Stimulated activated naive CD8-positive, alpha-beta T cell treated with anti-CD3 and anti-CD28 coated beads, Interleukin-15, amount 100 ng/mL, for 72 hours (primary cell): ENCODE measurements at regions not wholly inside any gene's neighbourhood (a gene's known extent, or its start where the extent isn't known, plus 50 kb on each side); places are given as distances from the start of the nearest gene placed in this dataset.

Experiments
- ATAC-seq: fragments of 150-1000 bp; cut with Tn5 transposase; 2 replicates; pipeline ENCODE4 v1.10.0; 2021; ENCODE audit warnings: mild to moderate bottlenecking, moderate library complexity
- DNase-seq, 2 donors: peaks; one replicate each; pipeline ENCODE4 v3.0.0; 2021 to 2022
- H3K27ac Mint-ChIP-seq, 2 donors: one replicate each; pipeline ENCODE4 v1.8.0; 2022; ENCODE audit warnings: mild to moderate bottlenecking in 2 of 2, mixed read lengths in 2 of 2, moderate library complexity in 2 of 2
- H3K27me3 Mint-ChIP-seq: one replicate; pipeline ENCODE4 v1.8.0; 2022; ENCODE audit warnings: mixed read lengths
- H3K4me1 Mint-ChIP-seq: one replicate; pipeline ENCODE4 v1.8.0; 2022; ENCODE audit warnings: mild to moderate bottlenecking, mixed read lengths
- H3K4me3 Mint-ChIP-seq, 2 donors: one replicate each; pipeline ENCODE4 v1.8.0; 2022; ENCODE audit warnings: mild to moderate bottlenecking in 2 of 2, mixed read lengths in 2 of 2, moderate library complexity in 1 of 2
- H3K9me3 Mint-ChIP-seq, 2 donors: one replicate each; pipeline ENCODE4 v1.8.0; 2022; ENCODE audit warnings: mixed read lengths in 2 of 2

DNA sequence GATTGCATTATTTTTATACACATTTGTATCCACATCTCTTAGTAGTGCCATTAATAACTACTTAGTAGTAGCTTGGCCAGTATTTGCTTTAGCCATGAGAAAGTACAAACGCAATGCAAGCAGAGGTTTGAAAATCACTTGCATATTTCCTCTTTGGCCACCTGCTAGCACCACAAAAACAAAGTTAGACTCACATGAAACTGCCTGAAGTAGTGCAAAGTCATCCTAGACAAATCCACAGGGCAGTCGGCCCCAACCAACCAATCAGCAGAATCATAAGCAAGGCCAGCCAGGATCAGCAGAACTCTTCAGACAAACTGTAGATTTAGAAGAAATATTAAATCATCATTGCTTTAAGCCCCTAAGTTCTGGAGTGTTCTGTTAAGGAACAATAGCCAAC is 135.2 kb upstream of the VGLL2 start:
- Mint-ChIP-seq H3K4me1 (no peaks in the 10 kb centered on the region), H3K9me3 (no peaks in the 10 kb centered on the region), H3K4me3 (no peak overlapping the region), H3K27ac (no peak overlapping the region), H3K27me3 (no peaks in the 10 kb centered on the region)
- DNase-seq (no peak), ATAC-seq (no peak)

- DNase-seq (no peak), ATAC-seq (no peak)
- H3K27me3 Mint-ChIP-seq: no peaks in the 10 kb centered on the region
- no peak overlapping the region for H3K27ac Mint-ChIP-seq
- no peak overlapping the region for H3K4me3 Mint-ChIP-seq
- H3K9me3 Mint-ChIP-seq: peaks cover 0 to 6% of the 10 kb centered on the region in 2 donors
- H3K4me1 Mint-ChIP-seq: no peaks in the 10 kb centered on the region
Observed at GRCh38 chr6:117136702-117137101, 128.7 kb upstream of the VGLL2 start.

- DNase-seq (no peak), ATAC-seq (no peak)
- peaks cover 0 to 6% of the 10 kb centered on the region in 2 donors for H3K9me3 Mint-ChIP-seq
- H3K27me3 Mint-ChIP-seq: no peaks in the 10 kb centered on the region
- H3K27ac Mint-ChIP-seq: no peak overlapping the region
- no peak overlapping the region for H3K4me3 Mint-ChIP-seq
- H3K4me1 Mint-ChIP-seq: no peaks in the 10 kb centered on the region
Observed at GRCh38 chr6:117137711-117138110, 127.6 kb upstream of the VGLL2 start.

DNA sequence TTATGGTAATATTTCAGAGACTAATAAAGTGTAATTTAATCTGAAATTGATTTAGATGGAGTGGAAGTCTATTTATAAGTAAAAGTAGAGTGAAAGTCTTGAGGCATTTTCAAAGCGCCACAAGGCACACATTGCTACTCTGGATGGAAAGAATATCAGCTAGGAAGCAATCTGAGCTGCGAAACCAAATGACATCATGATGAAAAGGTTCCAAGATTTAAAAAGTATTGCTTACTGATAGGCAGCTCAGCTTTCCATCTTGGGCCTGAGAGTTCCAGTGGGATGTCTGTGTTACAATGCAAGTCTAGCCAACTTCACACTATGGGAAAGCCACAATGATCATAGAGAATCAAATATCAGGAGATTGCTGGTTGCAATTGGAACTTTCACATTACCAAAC is 126.9 kb upstream of the VGLL2 start:
- Mint-ChIP-seq H3K4me3 (no peak overlapping the region), H3K27ac (no peak overlapping the region), H3K27me3 (no peaks in the 10 kb centered on the region), H3K9me3 (peaks cover 0 to 6% of the 10 kb centered on the region in 2 donors), H3K4me1 (no peaks in the 10 kb centered on the region)
- no peak for DNase-seq
- no peak for ATAC-seq

GRCh38 chr6:117138920-117139319 is 126.4 kb upstream of the VGLL2 start:
- DNase-seq: no peak
- Mint-ChIP-seq H3K4me3 (no peak overlapping the region), H3K27me3 (no peaks in the 10 kb centered on the region), H3K4me1 (no peaks in the 10 kb centered on the region), H3K27ac (no peak overlapping the region), H3K9me3 (peaks cover 0 to 6% of the 10 kb centered on the region in 2 donors)
- ATAC-seq: no peak

DNA sequence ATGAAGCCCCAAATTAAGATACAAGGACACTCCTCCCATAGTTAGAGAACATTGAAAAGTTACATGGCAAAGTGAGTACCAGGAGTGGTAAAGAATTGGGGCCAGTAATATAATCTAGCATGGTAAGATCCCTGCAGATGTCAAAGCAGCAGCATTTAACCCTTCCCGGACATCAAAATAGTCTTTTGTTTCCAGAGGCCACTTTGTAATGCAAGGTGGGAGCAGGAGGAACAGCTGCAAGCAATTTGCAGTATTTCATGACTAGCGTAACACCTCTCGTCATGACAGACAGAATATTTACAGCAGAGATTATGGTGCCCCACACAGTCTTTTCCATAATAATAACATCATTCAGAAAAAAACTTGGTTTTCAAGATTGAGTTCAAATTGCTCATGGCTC is 123.2 kb upstream of the VGLL2 start:
- Mint-ChIP-seq H3K9me3 (peaks cover 11 to 18% of the 10 kb centered on the region in 2 donors), H3K4me3 (no peak overlapping the region), H3K27me3 (no peaks in the 10 kb centered on the region), H3K27ac (no peak overlapping the region), H3K4me1 (no peaks in the 10 kb centered on the region)
- DNase-seq (no peak), ATAC-seq (no peak)

- Mint-ChIP-seq H3K4me1 (no peaks in the 10 kb centered on the region), H3K9me3 (peaks cover 5 to 18% of the 10 kb centered on the region in 2 donors), H3K27ac (no peak overlapping the region), H3K4me3 (no peak overlapping the region), H3K27me3 (no peaks in the 10 kb centered on the region)
- DNase-seq: no peak
- ATAC-seq: no peak
Observed at GRCh38 chr6:117142995-117143394, 122.4 kb upstream of the VGLL2 start.

DNA sequence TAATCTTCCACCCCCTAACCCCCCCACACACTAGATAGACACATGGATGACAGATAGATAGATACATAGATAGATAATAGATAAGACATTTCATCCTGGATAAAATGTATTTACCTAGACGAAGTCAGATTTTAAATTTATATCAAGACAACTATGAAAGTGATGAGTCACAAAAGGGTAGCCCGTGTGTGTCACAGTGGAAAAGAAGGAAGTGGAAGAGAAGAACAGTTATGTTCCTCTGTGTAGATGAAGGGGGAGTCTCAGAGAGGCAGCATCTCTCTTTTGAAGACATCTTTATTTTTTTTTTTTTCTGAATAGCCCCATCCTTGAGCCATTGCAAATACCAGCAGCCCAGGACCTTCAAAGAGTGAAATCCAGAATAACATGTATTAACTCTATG is 121.7 kb upstream of the VGLL2 start:
- Mint-ChIP-seq H3K4me3 (no peak overlapping the region), H3K27ac (no peak overlapping the region), H3K9me3 (peaks cover 5 to 18% of the 10 kb centered on the region in 2 donors), H3K4me1 (no peaks in the 10 kb centered on the region), H3K27me3 (no peaks in the 10 kb centered on the region)
- DNase-seq (no peak), ATAC-seq (no peak)

DNA sequence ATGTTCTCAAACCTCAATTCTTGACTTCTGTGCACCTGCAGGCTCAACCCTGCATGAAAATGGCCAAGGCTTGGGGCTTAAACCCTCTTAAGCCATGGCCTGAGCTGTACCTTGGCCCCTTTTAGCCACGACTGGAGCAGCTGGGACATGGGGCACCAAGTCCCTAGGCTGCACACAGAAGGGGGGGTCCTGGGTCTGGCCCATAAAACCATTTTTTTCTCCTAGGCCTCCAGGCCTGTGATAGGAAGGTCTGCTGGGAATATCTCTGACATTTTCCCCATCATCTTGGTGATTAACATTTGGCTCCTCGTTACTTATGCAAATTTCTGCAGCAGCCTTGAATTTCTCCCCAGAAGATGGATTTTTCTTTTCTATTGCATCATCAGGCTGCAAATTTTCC is 119.4 kb upstream of the VGLL2 start:
- no peak for ATAC-seq
- H3K27ac Mint-ChIP-seq: peak overlapping the region in 1 of 2 donors; percentile 25
- H3K9me3 Mint-ChIP-seq: peaks cover 5 to 27% of the 10 kb centered on the region in 2 donors
- no peaks in the 10 kb centered on the region for H3K27me3 Mint-ChIP-seq
- no peak overlapping the region for H3K4me3 Mint-ChIP-seq
- no peak for DNase-seq
- H3K4me1 Mint-ChIP-seq: no peaks in the 10 kb centered on the region

- ATAC-seq: no peak
- Mint-ChIP-seq H3K4me3 (no peak overlapping the region), H3K4me1 (no peaks in the 10 kb centered on the region), H3K27me3 (no peaks in the 10 kb centered on the region), H3K9me3 (peaks cover 18 to 37% of the 10 kb centered on the region in 2 donors), H3K27ac (no peak overlapping the region)
- DNase-seq: no peak
Observed at GRCh38 chr6:117149324-117149723, 116.0 kb upstream of the VGLL2 start.

DNA sequence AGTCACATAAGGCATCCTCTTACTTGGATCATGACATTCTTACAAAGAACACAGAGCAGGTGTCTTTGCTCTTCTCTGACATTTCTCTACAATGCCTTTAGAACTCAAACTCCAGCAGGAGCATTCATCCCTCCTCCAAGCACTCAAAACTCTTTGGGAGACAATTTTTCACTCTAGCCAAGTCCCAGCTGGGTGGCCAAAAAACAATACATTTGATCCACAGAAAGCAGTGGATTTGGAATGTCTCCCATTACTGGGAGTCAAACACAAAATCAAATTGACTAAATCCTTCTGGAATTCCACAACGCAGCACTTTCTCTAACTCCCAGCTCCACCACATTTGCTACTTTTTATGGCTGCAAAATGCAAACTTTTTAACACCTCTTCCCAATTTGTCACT is 108.6 kb upstream of the VGLL2 start:
- DNase-seq (no peak), ATAC-seq (no peak)
- Mint-ChIP-seq H3K4me1 (no peaks in the 10 kb centered on the region), H3K9me3 (peaks cover 2 to 6% of the 10 kb centered on the region in 2 donors), H3K4me3 (no peak overlapping the region), H3K27ac (no peak overlapping the region), H3K27me3 (no peaks in the 10 kb centered on the region)

DNA sequence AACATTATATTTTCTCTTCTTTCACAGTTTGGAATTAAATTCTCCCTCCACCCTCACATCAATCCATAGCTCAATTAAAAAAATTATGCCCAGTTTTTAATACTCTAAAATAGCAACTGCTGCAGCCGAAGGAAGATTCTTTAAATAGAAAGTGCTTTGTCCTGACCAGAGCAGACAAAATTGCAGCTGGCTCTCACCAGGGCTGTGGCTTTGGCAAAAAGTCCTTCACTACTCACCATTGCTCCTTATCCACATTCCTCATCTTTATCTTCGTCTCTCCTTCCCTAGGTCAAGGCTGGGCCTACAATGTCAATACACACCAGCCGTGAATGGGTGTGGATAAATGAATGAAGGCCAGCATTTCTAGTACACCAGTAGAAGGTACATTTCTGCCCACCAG is 107.9 kb upstream of the VGLL2 start:
- Mint-ChIP-seq H3K4me1 (no peaks in the 10 kb centered on the region), H3K4me3 (no peak overlapping the region), H3K9me3 (peaks cover 0 to 5% of the 10 kb centered on the region in 2 donors), H3K27me3 (no peaks in the 10 kb centered on the region), H3K27ac (peak overlapping the region in 1 of 2 donors; percentile 48)
- no peak for ATAC-seq
- no peak for DNase-seq

GRCh38 chr6:117165911-117166499 is 99.4 kb upstream of the VGLL2 start:
- Mint-ChIP-seq H3K27me3 (peaks cover 6% of the 10 kb centered on the region), H3K4me3 (no peak overlapping the region), H3K9me3 (no peaks in the 10 kb centered on the region), H3K27ac (no peak overlapping the region), H3K4me1 (no peaks in the 10 kb centered on the region)
- ATAC-seq (no peak), DNase-seq (no peak)

- H3K9me3 Mint-ChIP-seq: no peaks in the 10 kb centered on the region
- H3K27ac Mint-ChIP-seq: peak overlapping the region; percentile 5 to 46
- H3K4me1 Mint-ChIP-seq: no peaks in the 10 kb centered on the region
- H3K27me3 Mint-ChIP-seq: peaks cover 6% of the 10 kb centered on the region
- DNase-seq (no peak), ATAC-seq (no peak)
- H3K4me3 Mint-ChIP-seq: no peak overlapping the region
Observed at GRCh38 chr6:117167520-117168271, 97.7 kb upstream of the VGLL2 start.

GRCh38 chr6:117168296-117169063 is 96.9 kb upstream of the VGLL2 start:
- Mint-ChIP-seq H3K4me3 (no peak overlapping the region), H3K9me3 (no peaks in the 10 kb centered on the region), H3K27me3 (peaks cover 6% of the 10 kb centered on the region), H3K4me1 (no peaks in the 10 kb centered on the region), H3K27ac (no peak overlapping the region)
- ATAC-seq (no peak), DNase-seq (no peak)

DNA sequence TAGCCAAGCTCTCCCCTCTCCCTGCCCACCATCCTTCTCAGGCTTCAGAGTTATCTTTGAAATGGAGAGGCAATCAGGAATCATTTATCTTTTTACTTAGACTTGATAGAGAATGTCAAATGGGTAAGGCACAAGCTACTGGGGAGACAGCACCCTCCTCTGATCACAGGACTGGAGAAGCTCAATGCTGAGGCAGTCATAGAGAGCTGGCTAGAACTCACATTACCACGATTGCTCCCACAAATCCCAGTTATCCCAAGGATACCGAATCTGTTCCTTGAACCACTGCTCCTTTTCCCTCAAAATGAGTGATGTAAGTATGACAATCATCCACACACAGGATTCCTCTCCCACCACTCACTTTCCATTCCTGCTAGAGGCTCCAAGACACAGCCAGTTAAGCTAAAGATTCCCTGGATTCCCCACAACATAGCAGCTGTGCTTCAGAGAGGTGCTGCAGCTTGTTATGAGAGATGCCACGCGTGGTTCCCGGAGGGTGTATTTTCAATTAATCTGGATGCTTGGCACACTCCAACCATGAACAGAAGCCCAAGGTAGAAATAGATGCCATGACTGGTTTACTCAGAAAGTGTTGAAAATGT is 96.2 kb upstream of the VGLL2 start:
- Mint-ChIP-seq H3K27me3 (peaks cover 6% of the 10 kb centered on the region), H3K4me3 (no peak overlapping the region), H3K9me3 (no peaks in the 10 kb centered on the region), H3K4me1 (no peaks in the 10 kb centered on the region), H3K27ac (no peak overlapping the region)
- no peak for DNase-seq
- no peak for ATAC-seq
